IMR-90 (cell line): ENCODE measurements at regions not wholly inside any gene's neighbourhood (a gene's known extent, or its start where the extent isn't known, plus 50 kb on each side); places are given as distances from the start of the nearest gene placed in this dataset.
"Not testable (repeated sequence)": the region's sequence is repeated elsewhere in the genome, so short reads cannot be mapped to it uniquely, and the experiment has no call there.

Source experiments
- ATAC-seq: fragments of 200-7000 bp; cut with Tn5 transposase; 2 replicates; pipeline ENCODE4 v1.9.1; 2020; ENCODE audit warnings: low read depth, mild to moderate bottlenecking, moderate library complexity
- BruUV-seq: library from RNA; stranded (reverse); fragments of 400-500 nt; replicated peaks from 2 replicates; lab custom pipeline; 2021; lab: Mats Ljungman, UMichigan
- CTCF ChIA-PET: fragments of 300-600 bp; formaldehyde crosslinking; extraction: SDS; loops from one replicate; lab custom pipeline; 2021; ENCODE audit warnings: antibody characterized with exemption; lab: Yijun Ruan, JAX
- POLR2A ChIA-PET: fragments of 300-600 bp; sonication (Branson Sonifier 250); formaldehyde crosslinking; loops from one replicate; lab custom pipeline; 2022; ENCODE audit warnings: antibody characterized with exemption; ENCODE audit not compliant: unreplicated experiment; lab: Charles Lee
- DNase-seq: peaks from one replicate; pipeline ENCODE4 v3.0.0; 2013
- H2AFZ ChIP-seq: replicated peaks from 2 replicates; pipeline ENCODE3; 2013; ENCODE audit warnings: low read length, mild to moderate bottlenecking; ENCODE audit not compliant: poor library complexity
- H2AK5ac ChIP-seq: 2 replicates; pipeline ENCODE4 v1.6.1; 2013; ENCODE audit warnings: low read depth, low read length, inconsistent platforms
- H2AK9ac ChIP-seq: replicated peaks from 2 replicates; pipeline ENCODE3; 2013; ENCODE audit warnings: mild to moderate bottlenecking, low read depth, low read length, moderate library complexity; ENCODE audit not compliant: poor library complexity
- H2BK120ac ChIP-seq: 2 replicates; pipeline ENCODE4 v1.6.1; 2013; ENCODE audit warnings: low read depth, low read length, inconsistent platforms
- H2BK15ac ChIP-seq: 3 replicates; pipeline ENCODE4 v1.6.1; 2013; ENCODE audit warnings: low read depth, low read length, inconsistent platforms
- H2BK20ac ChIP-seq: 2 replicates; pipeline ENCODE4 v1.6.1; 2013; ENCODE audit warnings: low read depth, mild to moderate bottlenecking, inconsistent platforms, low read length, moderate library complexity
- H2BK5ac ChIP-seq: 2 replicates; pipeline ENCODE4 v1.6.1; 2013; ENCODE audit warnings: mild to moderate bottlenecking, low read depth, low read length, inconsistent platforms; ENCODE audit not compliant: poor library complexity, severe bottlenecking
- H3K14ac ChIP-seq: replicated peaks from 2 replicates; pipeline ENCODE4 v1.6.1; 2013; ENCODE audit warnings: low read depth, low read length, inconsistent platforms
- H3K18ac ChIP-seq: 2 replicates; pipeline ENCODE4 v1.6.1; 2013; ENCODE audit warnings: low read depth, low read length, control low read depth
- H3K23ac ChIP-seq: 2 replicates; pipeline ENCODE4 v1.6.1; 2013; ENCODE audit warnings: low read depth, low read length, inconsistent platforms
- H3K27ac ChIP-seq: 2 replicates; pipeline ENCODE4 v1.5.1; 2013; ENCODE audit warnings: mild to moderate bottlenecking, control low read depth, low read length; ENCODE audit not compliant: insufficient read depth
- H3K27me3 ChIP-seq: 2 replicates; pipeline ENCODE4 v1.6.1; 2013; ENCODE audit warnings: low read length; ENCODE audit not compliant: control insufficient read depth, insufficient read depth
- H3K36me3 ChIP-seq: 2 replicates; pipeline ENCODE4 v1.6.1; 2013; ENCODE audit warnings: low read length, mixed read lengths; ENCODE audit not compliant: control insufficient read depth, insufficient read depth
- H3K4ac ChIP-seq: 2 replicates; pipeline ENCODE4 v1.6.1; 2013; ENCODE audit warnings: low read depth, low read length, inconsistent platforms
- H3K4me1 ChIP-seq: 2 replicates; pipeline ENCODE4 v1.6.1; 2013; ENCODE audit warnings: low read length, mixed read lengths; ENCODE audit not compliant: control insufficient read depth, insufficient read depth
- H3K4me2 ChIP-seq: 2 replicates; pipeline ENCODE4 v1.6.1; 2013; ENCODE audit warnings: low read depth, mild to moderate bottlenecking, control low read depth, low read length, moderate library complexity
- H3K4me3 ChIP-seq: 2 replicates; pipeline ENCODE4 v1.5.1; 2013; ENCODE audit warnings: low read depth, mild to moderate bottlenecking, control low read depth, low read length, moderate library complexity; ENCODE audit not compliant: insufficient read depth
- H3K56ac ChIP-seq: 2 replicates; pipeline ENCODE4 v1.6.1; 2013; ENCODE audit warnings: low read length, inconsistent platforms; ENCODE audit not compliant: insufficient read depth; ENCODE audit errors: extremely low read depth
- H3K79me1 ChIP-seq, 2 experiments: 2 replicates each; pipeline ENCODE4 v1.6.1; 2013; ENCODE audit warnings: low read length in 2 of 2, inconsistent platforms in 1 of 2, low read depth in 1 of 2
- H3K9ac ChIP-seq: 2 replicates; pipeline ENCODE4 v1.6.1; 2013; ENCODE audit warnings: low read depth, low read length, control low read depth
- H3K9me1 ChIP-seq: 2 replicates; pipeline ENCODE4 v1.6.1; 2013; ENCODE audit warnings: low read length, inconsistent platforms; ENCODE audit not compliant: insufficient read depth
- H3K9me3 ChIP-seq: 2 replicates; pipeline ENCODE4 v1.6.1; 2013; ENCODE audit warnings: low read length; ENCODE audit not compliant: control insufficient read depth, insufficient read depth
- H4K20me1 ChIP-seq: 2 replicates; pipeline ENCODE4 v1.6.1; 2013; ENCODE audit warnings: low read length, inconsistent platforms; ENCODE audit not compliant: insufficient read depth
- H4K5ac ChIP-seq: 2 replicates; pipeline ENCODE4 v1.6.1; 2013; ENCODE audit warnings: mild to moderate bottlenecking, low read depth, low read length, control low read depth
- H4K8ac ChIP-seq, 2 experiments: 2 replicates each; pipeline ENCODE4 v1.6.1; 2013; ENCODE audit warnings: low read depth in 2 of 2, low read length in 2 of 2, control low read depth in 1 of 2, inconsistent platforms in 1 of 2
- H4K91ac ChIP-seq: 2 replicates; pipeline ENCODE4 v1.6.1; 2013; ENCODE audit warnings: low read depth, low read length, inconsistent platforms; ENCODE audit not compliant: insufficient read depth
- WGBS, 2 experiments: methylation state at CpG; one replicate each; pipeline versions ENCODE4 v1.1.5 to v1.1.7; 2013; ENCODE audit warnings: missing lambda C conversion rate in 2 of 2; ENCODE audit not compliant: insufficient read length in 1 of 2; ENCODE audit errors: extremely low coverage in 2 of 2; 5-methylcytosine and 5-hydroxymethylcytosine counted together
- dilution Hi-C: fragments of 300-500 bp; cut with HindIII; formaldehyde crosslinking; loops from one replicate; pipeline ENCODE4 v1.14.3; 2018; ENCODE audit warnings: low sequenced_read_pairs; ENCODE audit not compliant: unreplicated experiment
- in situ Hi-C: fragments of 300-500 bp; cut with MboI; formaldehyde crosslinking; loops from 3 replicates; pipeline ENCODE4 v1.14.3; 2019; ENCODE audit warnings: low sequenced_read_pairs, inconsistent platforms, mixed read lengths
- intact Hi-C: fragments of 100-400 bp; cut with micrococcal nuclease; formaldehyde crosslinking; loops from 2 replicates; pipeline ENCODE4 v1.10.0; 2022

- H3K27me3 ChIP-seq, H3K14ac ChIP-seq, H2AK9ac ChIP-seq, DNase-seq, H3K9ac ChIP-seq, H2BK120ac ChIP-seq, H3K9me1 ChIP-seq, H3K4me2 ChIP-seq, H3K79me1 ChIP-seq, CTCF ChIA-PET, dilution Hi-C loops, POLR2A ChIA-PET, H2AFZ ChIP-seq, H3K4me1 ChIP-seq, H2BK20ac ChIP-seq, H3K4me3 ChIP-seq, H4K20me1 ChIP-seq, H3K4ac ChIP-seq, H3K36me3 ChIP-seq, H3K18ac ChIP-seq, H4K5ac ChIP-seq, H3K56ac ChIP-seq, H3K9me3 ChIP-seq, H2BK15ac ChIP-seq, H2BK5ac ChIP-seq, H4K91ac ChIP-seq, in situ Hi-C loops, H3K23ac ChIP-seq, intact Hi-C loops, H4K8ac ChIP-seq, BruUV-seq, H3K27ac ChIP-seq, H2AK5ac ChIP-seq, ATAC-seq: not testable (repeated sequence)
- 66% methylated on average over 6 of the region's 15 CpGs; no CpG with 5 or more reads in 1 of the 2 experiments for WGBS, 2 experiments
Measured at GRCh38 chr9:40939201-40939887, 189.1 kb downstream of the FOXD4L6 start.
